ENCODE measurements at regions not wholly inside any gene's neighbourhood (a gene's known extent, or its start where the extent isn't known, plus 50 kb on each side); places are given as distances from the start of the nearest gene placed in this dataset.

GRCh38 chr20:22698259-22698842, 114.0 kb upstream of the FOXA2 start:
- DNase-seq = no peak
- no peaks in the 10 kb centered on the region for H3K36me3 ChIP-seq (replicated peaks in 1 of 2)
- no peak for TF ChIP-seq POLR2A (IDR thresholded peaks at IDR 0.05)
- TF ChIP-seq CTCF (IDR thresholded peaks at IDR 0.05) = no peak
- no peak overlapping the region for H3K27ac ChIP-seq
- H3K9me3 ChIP-seq (replicated peaks in 1 of 3) = no peaks in the 10 kb centered on the region
- no peak overlapping the region for H3K4me3 ChIP-seq
- no peaks in the 10 kb centered on the region for H3K27me3 ChIP-seq
- intact Hi-C loops (cut with DNase I) = loop anchor here (10.0 kb wide), 3 partner anchors 276 to 646 kb away; no protein-coding TSS in a partner anchor
- peaks cover 0 to 8% of the 10 kb centered on the region in 2 donors for H3K4me1 ChIP-seq (replicated peaks in 1 of 2)
- 80 to 89% (median 81%) methylated on average over 5 of the region's 5 CpGs for WGBS, 4 donors

- Histone ChIP-seq H3K27ac (no peak overlapping the region), H3K9me3 (replicated peaks in 1 of 3) (no peaks in the 10 kb centered on the region), H3K4me1 (replicated peaks in 1 of 2) (peaks cover 0 to 8% of the 10 kb centered on the region in 2 donors), H3K36me3 (replicated peaks in 1 of 2) (no peaks in the 10 kb centered on the region), H3K4me3 (no peak overlapping the region), H3K27me3 (no peaks in the 10 kb centered on the region)
- 90 to 95% (median 92%) methylated on average over 3 of the region's 3 CpGs for WGBS, 4 donors
- no peak for DNase-seq
- no peak for TF ChIP-seq POLR2A (IDR thresholded peaks at IDR 0.05)
- TF ChIP-seq CTCF (IDR thresholded peaks at IDR 0.05) = no peak
- intact Hi-C loops (cut with DNase I) = loop anchor here (10.0 kb wide), 3 partner anchors 275 to 645 kb away; no protein-coding TSS in a partner anchor
These were observed 115.0 kb upstream of the FOXA2 start for GRCh38 chr20:22699396-22699795.

- Histone ChIP-seq H3K4me1 (replicated peaks in 1 of 2) (peaks cover 0 to 8% of the 10 kb centered on the region in 2 donors), H3K27me3 (no peaks in the 10 kb centered on the region), H3K4me3 (no peak overlapping the region), H3K9me3 (replicated peaks in 1 of 3) (no peaks in the 10 kb centered on the region), H3K27ac (no peak overlapping the region), H3K36me3 (replicated peaks in 1 of 2) (no peaks in the 10 kb centered on the region)
- TF ChIP-seq POLR2A (IDR thresholded peaks at IDR 0.05) = no peak
- TF ChIP-seq CTCF (IDR thresholded peaks at IDR 0.05) = no peak
- DNase-seq = peak in 2 of 7 donors; percentile 38 to 40
- intact Hi-C loops (cut with DNase I) = no loop called here
- WGBS, 4 donors = 53 to 82% (median 63%) methylated on average over 1 of the region's 1 CpG
These were observed 116.0 kb upstream of the FOXA2 start for GRCh38 chr20:22700367-22700766.

GRCh38 chr20:22701679-22702308, 117.4 kb upstream of the FOXA2 start:
- no peaks in the 10 kb centered on the region for H3K27me3 ChIP-seq
- H3K27ac ChIP-seq = no peak overlapping the region
- H3K4me1 ChIP-seq (replicated peaks in 1 of 2) = peaks cover 0 to 8% of the 10 kb centered on the region in 2 donors
- H3K4me3 ChIP-seq = no peak overlapping the region
- no peak for DNase-seq
- H3K36me3 ChIP-seq (replicated peaks in 1 of 2) = no peaks in the 10 kb centered on the region
- intact Hi-C loops (cut with DNase I) = no loop called here
- no peaks in the 10 kb centered on the region for H3K9me3 ChIP-seq (replicated peaks in 1 of 3)
- WGBS, 4 donors = 79 to 100% (median 91%) methylated on average over 1 of the region's 1 CpG
- TF ChIP-seq POLR2A (IDR thresholded peaks at IDR 0.05) (no peak), CTCF (IDR thresholded peaks at IDR 0.05) (no peak)

All from adrenal gland (tissue), 9 donors.